Lung (tissue), 11 donors: ENCODE measurements at regions not wholly inside any gene's neighbourhood (a gene's known extent, or its start where the extent isn't known, plus 50 kb on each side); places are given as distances from the start of the nearest gene placed in this dataset.
"Not testable (repeated sequence)": the region's sequence is repeated elsewhere in the genome, so short reads cannot be mapped to it uniquely, and the experiment has no call there.

Experiments
- ATAC-seq: fragments of 200-7000 bp; cut with Tn5 transposase; one replicate; pipeline ENCODE4 v1.9.1; 2020; ENCODE audit warnings: moderate number of reproducible peaks; ENCODE audit not compliant: insufficient read depth, low FRiP score
- DNase-seq, 3 donors: peaks; one replicate each; pipeline ENCODE4 v3.0.0-alpha.2; 2013 to 2017
- H3K27ac ChIP-seq, 2 donors: one replicate each; pipeline ENCODE4 v1.5.1; 2013; ENCODE audit warnings: mild to moderate bottlenecking in 2 of 2, moderate library complexity in 2 of 2, control low read depth in 1 of 2, inconsistent platforms in 1 of 2, low read depth in 1 of 2, low read length in 1 of 2
- H3K27me3 ChIP-seq, 3 donors: one replicate each; pipeline ENCODE4 v1.5.1; 2013; ENCODE audit warnings: low read length in 2 of 3; ENCODE audit not compliant: control insufficient read depth in 3 of 3, insufficient read depth in 3 of 3
- H3K36me3 ChIP-seq, 4 donors: one replicate each; pipeline ENCODE4 v1.5.1; 2013; ENCODE audit warnings: low read length in 4 of 4, mild to moderate bottlenecking in 1 of 4, moderate library complexity in 1 of 4; ENCODE audit not compliant: control insufficient read depth in 4 of 4, insufficient read depth in 4 of 4
- H3K4me1 ChIP-seq, 5 donors: one replicate each; pipeline ENCODE4 v1.5.1; 2013; ENCODE audit warnings: low read length in 5 of 5, mild to moderate bottlenecking in 2 of 5, moderate library complexity in 1 of 5; ENCODE audit not compliant: control insufficient read depth in 5 of 5, insufficient read depth in 5 of 5
- H3K4me3 ChIP-seq: one replicate; pipeline ENCODE4 v1.5.1; 2013; ENCODE audit warnings: mild to moderate bottlenecking, control low read depth, moderate library complexity
- H3K9ac ChIP-seq, 2 donors: one replicate each; pipeline ENCODE4 v1.5.1; 2013; ENCODE audit warnings: low read length in 2 of 2, control low read depth in 1 of 2; ENCODE audit not compliant: insufficient read depth in 1 of 2
- H3K9me3 ChIP-seq, 4 donors: one replicate each; pipeline ENCODE4 v1.5.1; 2013; ENCODE audit warnings: low read length in 3 of 4, mild to moderate bottlenecking in 1 of 4, moderate library complexity in 1 of 4; ENCODE audit not compliant: control insufficient read depth in 4 of 4, insufficient read depth in 3 of 4
- CTCF ChIP-seq: IDR thresholded peaks from 2 replicates; pipeline ENCODE4 v1.5.1; 2012; ENCODE audit warnings: mild to moderate bottlenecking; ENCODE audit errors: control extremely low read depth, extremely low read depth
- WGBS, 2 donors: extraction: QIAGEN DNeasy Blood & Tissue Kit; methylation state at CpG; one replicate each; pipeline ENCODE4 v1.1.7; 2013; 5-methylcytosine and 5-hydroxymethylcytosine counted together
- donor health status: control.
- donor health status: control.
- donor health status: Bipolar disorder and iron deficiency.
- donor health status: healthy.
- donor health status: DM: yes; HTN: yes; CAD: no.

- H3K9me3 ChIP-seq = no peaks in the 10 kb centered on the region
- H3K9ac ChIP-seq = no peak overlapping the region
- ATAC-seq (no peak), DNase-seq (no peak)
- H3K4me1 ChIP-seq = no peaks in the 10 kb centered on the region
- no peaks in the 10 kb centered on the region for H3K36me3 ChIP-seq
- H3K4me3 ChIP-seq = no peak overlapping the region
- no peak for TF ChIP-seq CTCF
- no peak overlapping the region for H3K27ac ChIP-seq
- no peaks in the 10 kb centered on the region for H3K27me3 ChIP-seq
These were observed 58.0 kb upstream of the FBXO11 start for GRCh38 chr2:47964277-47964676.

- Histone ChIP-seq H3K9ac (no peak overlapping the region), H3K9me3 (no peaks in the 10 kb centered on the region), H3K4me3 (no peak overlapping the region), H3K36me3 (no peaks in the 10 kb centered on the region), H3K27ac (no peak overlapping the region), H3K27me3 (no peaks in the 10 kb centered on the region), H3K4me1 (no peaks in the 10 kb centered on the region)
- no peak for ATAC-seq
- no peak for TF ChIP-seq CTCF
- 81 to 93% methylated on average over 8 of the region's 8 CpGs for WGBS, 2 donors
- no peak for DNase-seq
These were observed 58.6 kb upstream of the FBXO11 start for GRCh38 chr2:47964722-47965434.

- DNase-seq, H3K9me3 ChIP-seq, H3K4me3 ChIP-seq, H3K4me1 ChIP-seq, ATAC-seq, H3K27me3 ChIP-seq, H3K36me3 ChIP-seq, H3K9ac ChIP-seq, H3K27ac ChIP-seq: not testable (repeated sequence)
These were observed 70.4 kb upstream of the FBXO11 start for GRCh38 chr2:47976728-47977127.

GRCh38 chr2:47984041-47984440 lies 77.7 kb upstream of the FBXO11 start:
- Histone ChIP-seq H3K4me1 (no peaks in the 10 kb centered on the region), H3K27ac (no peak overlapping the region), H3K9ac (no peak overlapping the region), H3K4me3 (no peak overlapping the region), H3K27me3 (no peaks in the 10 kb centered on the region), H3K9me3 (peaks cover 0 to 2% (median 0%) of the 10 kb centered on the region in 4 donors), H3K36me3 (no peaks in the 10 kb centered on the region)
- DNase-seq = no peak
- TF ChIP-seq CTCF = no peak
- no peak for ATAC-seq
